SH-SY5Y (cell line): ENCODE measurements at regions not wholly inside any gene's neighbourhood (a gene's known extent, or its start where the extent isn't known, plus 50 kb on each side); places are given as distances from the start of the nearest gene placed in this dataset.

Experiments used
- GATA2 ChIP-seq: IDR thresholded peaks from 2 replicates; pipeline ENCODE4 v1.6.1; 2011; ENCODE audit warnings: mild to moderate bottlenecking, low read depth, low read length
- GATA3 ChIP-seq: IDR thresholded peaks from 2 replicates; pipeline ENCODE4 v1.6.1; 2011; ENCODE audit warnings: low read depth, mild to moderate bottlenecking, low read length, moderate library complexity

DNA sequence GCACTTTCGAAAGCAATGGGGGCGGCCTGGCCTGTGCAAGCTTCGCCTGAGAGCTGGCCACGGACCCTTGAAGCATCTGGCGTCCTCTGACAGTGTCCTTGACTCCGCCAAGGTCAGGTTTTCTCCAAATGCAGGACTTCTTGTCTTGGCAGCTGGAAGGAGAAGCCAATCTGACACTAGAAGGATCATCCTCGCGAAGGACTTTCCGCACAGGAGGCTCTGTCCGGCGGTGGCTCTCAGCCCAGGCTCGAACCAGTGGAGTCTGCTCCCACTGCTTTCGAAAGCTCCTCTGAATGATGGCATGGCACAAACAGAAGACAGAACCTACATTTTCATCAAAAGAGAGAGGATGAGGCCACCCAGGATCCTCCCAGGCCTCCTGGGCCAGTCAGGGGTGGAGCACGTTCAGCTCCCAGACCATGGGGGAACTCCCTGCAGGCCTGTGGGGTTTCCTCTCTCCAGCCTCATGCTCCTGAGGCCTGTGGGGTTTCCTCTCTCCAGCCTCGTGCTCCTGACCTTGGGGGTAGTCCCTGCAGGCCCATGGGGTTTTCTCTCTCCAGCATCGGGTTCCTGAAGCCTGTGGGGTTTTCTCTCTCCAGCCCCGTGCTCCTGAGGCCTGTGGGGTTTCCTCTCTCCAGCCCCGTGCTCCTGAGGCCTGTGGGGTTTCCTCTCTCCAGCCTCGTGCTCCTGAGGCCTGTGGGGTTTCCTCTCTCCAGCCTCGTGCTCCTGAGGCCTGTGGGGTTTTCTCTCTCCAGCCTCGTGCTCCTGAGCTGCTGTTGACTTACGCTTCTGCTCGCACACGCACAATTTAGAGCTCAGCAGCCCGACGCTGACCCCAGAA, 396.5 kb upstream of the SALL3 start:
- TF ChIP-seq GATA2 (no peak), GATA3 (no peak)
